NT2/D1 (cell line): ENCODE measurements at regions not wholly inside any gene's neighbourhood (a gene's known extent, or its start where the extent isn't known, plus 50 kb on each side); places are given as distances from the start of the nearest gene placed in this dataset.
"Not testable (repeated sequence)": the region's sequence is repeated elsewhere in the genome, so short reads cannot be mapped to it uniquely, and the experiment has no call there.

ENCODE experiments used
- DNase-seq: peaks from one replicate; pipeline ENCODE4 v3.0.0-alpha.2; 2011; ENCODE audit warnings: low read depth, low spot score
- H3K27me3 ChIP-seq: 2 replicates; pipeline ENCODE4 v1.6.0; 2011; ENCODE audit warnings: mild to moderate bottlenecking; ENCODE audit not compliant: insufficient read length, insufficient read depth
- H3K36me3 ChIP-seq: 2 replicates; pipeline ENCODE4 v1.6.1; 2011; ENCODE audit warnings: mild to moderate bottlenecking, low read length, mixed read lengths; ENCODE audit not compliant: insufficient read depth, insufficient read length
- H3K4me1 ChIP-seq: 2 replicates; pipeline ENCODE4 v1.5.1; 2011; ENCODE audit not compliant: insufficient read depth, insufficient read length
- H3K4me3 ChIP-seq: 2 replicates; pipeline ENCODE4 v1.5.1; 2011; ENCODE audit warnings: low read depth; ENCODE audit not compliant: insufficient read length
- H3K9ac ChIP-seq: 2 replicates; pipeline ENCODE4 v1.6.0; 2011; ENCODE audit warnings: low read depth; ENCODE audit not compliant: insufficient read length
- H3K9me3 ChIP-seq: 2 replicates; pipeline ENCODE4 v1.5.1; 2011; ENCODE audit warnings: mild to moderate bottlenecking, low read length; ENCODE audit not compliant: insufficient read depth
- SUZ12 ChIP-seq: IDR thresholded peaks from 2 replicates; pipeline ENCODE4 v1.6.1; 2011; ENCODE audit not compliant: insufficient read length, insufficient read depth; ENCODE audit errors: extremely low read depth
- YY1 ChIP-seq: IDR thresholded peaks from 2 replicates; pipeline ENCODE4 v1.6.1; 2011; ENCODE audit not compliant: insufficient read length, insufficient read depth
- ZNF274 ChIP-seq: IDR thresholded peaks from 2 replicates; pipeline ENCODE4 v1.6.1; 2011; ENCODE audit warnings: mild to moderate bottlenecking, low read depth, low read length

DNA sequence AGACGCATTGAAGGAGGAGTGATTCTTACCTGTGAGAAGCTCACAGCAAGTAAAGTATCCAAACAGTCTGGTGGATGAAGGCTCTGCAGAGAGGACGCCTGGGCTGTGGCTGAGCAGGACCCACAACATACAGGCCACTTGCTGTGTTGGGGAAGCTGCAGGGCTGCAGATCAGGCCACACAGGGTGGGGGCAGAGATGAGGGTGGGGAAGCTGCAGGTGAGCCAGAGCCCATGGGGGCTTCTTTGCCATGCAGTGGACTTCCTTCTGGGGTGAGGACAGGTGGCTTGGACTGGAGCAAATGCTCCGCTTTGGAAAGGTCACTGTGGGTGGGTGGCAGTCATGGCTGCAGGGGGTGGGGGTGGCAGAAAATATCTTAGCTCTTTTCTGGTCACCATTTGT is 214.8 kb downstream of the GLRX3 start:
- no peak for TF ChIP-seq YY1
- TF ChIP-seq ZNF274, result no peak
- TF ChIP-seq SUZ12, result no peak
- Histone ChIP-seq H3K27me3 (no peaks in the 10 kb centered on the region), H3K36me3 (no peaks in the 10 kb centered on the region), H3K4me1 (peaks cover 6% of the 10 kb centered on the region), H3K9me3 (peaks cover 12% of the 10 kb centered on the region; the same call in 1 of the 2 replicates), H3K9ac (no peak overlapping the region), H3K4me3 (no peak overlapping the region)
- DNase-seq, result no peak

DNA sequence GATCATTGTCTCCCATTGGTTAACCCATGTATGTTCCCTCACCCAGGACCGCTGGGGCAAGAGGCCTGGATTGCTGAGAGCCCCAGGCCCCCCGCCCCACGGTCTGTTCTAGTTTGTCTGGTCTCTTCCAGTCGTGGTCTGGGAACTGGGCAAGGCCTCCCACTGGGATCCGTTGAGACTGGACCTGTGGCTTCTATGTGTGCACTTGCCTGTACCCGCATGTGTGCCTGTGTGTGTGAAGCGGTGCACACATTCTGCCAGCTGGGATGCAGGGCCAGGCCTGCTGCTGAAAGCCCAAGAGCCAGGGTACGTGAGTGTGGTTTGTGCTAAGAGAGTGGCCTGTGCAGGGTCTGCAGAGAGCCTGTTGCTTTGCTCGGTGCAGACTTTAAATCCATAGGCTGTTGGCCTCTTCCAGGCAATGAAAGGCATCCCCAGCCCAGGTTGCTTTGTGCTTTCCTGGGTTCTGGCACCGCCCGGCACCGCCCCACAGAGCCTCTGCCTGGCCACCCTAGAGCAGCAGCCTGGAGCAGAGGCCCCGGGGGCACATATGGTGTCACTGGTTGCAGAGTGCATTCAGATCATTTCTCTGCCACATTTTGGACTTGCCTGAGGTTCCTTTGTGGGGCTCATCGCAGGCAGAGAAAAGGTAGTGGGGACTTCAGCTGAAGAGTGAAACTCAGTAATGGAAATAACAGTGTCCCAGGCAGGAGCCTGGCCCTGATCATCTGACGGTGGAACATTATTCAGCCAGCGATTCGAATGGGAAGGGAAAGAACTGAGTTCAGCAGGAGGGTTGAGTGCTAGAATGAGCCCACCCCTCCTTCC is 215.5 kb downstream of the GLRX3 start:
- Histone ChIP-seq H3K27me3 (no peaks in the 10 kb centered on the region), H3K9ac (no peak overlapping the region), H3K4me3 (no peak overlapping the region), H3K4me1 (peaks cover 6% of the 10 kb centered on the region), H3K36me3 (no peaks in the 10 kb centered on the region), H3K9me3 (peaks cover 12% of the 10 kb centered on the region; the same call in 1 of the 2 replicates)
- DNase-seq, result no peak
- TF ChIP-seq YY1 (no peak), ZNF274 (no peak)

- Histone ChIP-seq H3K9me3 (peaks cover 12% of the 10 kb centered on the region; the same call in 1 of the 2 replicates), H3K36me3 (no peaks in the 10 kb centered on the region), H3K27me3 (no peaks in the 10 kb centered on the region), H3K9ac (no peak overlapping the region), H3K4me3 (no peak overlapping the region), H3K4me1 (peaks cover 6% of the 10 kb centered on the region)
- no peak for TF ChIP-seq YY1
- no peak for TF ChIP-seq ZNF274
- no peak for DNase-seq
Observed at GRCh38 chr10:130352291-130352645, 216.1 kb downstream of the GLRX3 start.

- Histone ChIP-seq H3K27me3 (no peaks in the 10 kb centered on the region), H3K9me3 (peaks cover 12% of the 10 kb centered on the region; the same call in 1 of the 2 replicates), H3K36me3 (no peaks in the 10 kb centered on the region), H3K9ac (no peak overlapping the region), H3K4me3 (no peak overlapping the region), H3K4me1 (peaks cover 6% of the 10 kb centered on the region)
- no peak for DNase-seq
- TF ChIP-seq ZNF274 (no peak), SUZ12 (no peak), YY1 (no peak)
Observed at GRCh38 chr10:130353928-130354572, 217.9 kb downstream of the GLRX3 start.

GRCh38 chr10:130354573-130354954 is 218.4 kb downstream of the GLRX3 start:
- TF ChIP-seq YY1 (no peak), ZNF274 (no peak), SUZ12 (no peak)
- Histone ChIP-seq H3K9ac (no peak overlapping the region), H3K27me3 (no peaks in the 10 kb centered on the region), H3K4me1 (peaks cover 6% of the 10 kb centered on the region), H3K4me3 (no peak overlapping the region), H3K36me3 (no peaks in the 10 kb centered on the region), H3K9me3 (peaks cover 12% of the 10 kb centered on the region; the same call in 1 of the 2 replicates)
- DNase-seq, result no peak

DNA sequence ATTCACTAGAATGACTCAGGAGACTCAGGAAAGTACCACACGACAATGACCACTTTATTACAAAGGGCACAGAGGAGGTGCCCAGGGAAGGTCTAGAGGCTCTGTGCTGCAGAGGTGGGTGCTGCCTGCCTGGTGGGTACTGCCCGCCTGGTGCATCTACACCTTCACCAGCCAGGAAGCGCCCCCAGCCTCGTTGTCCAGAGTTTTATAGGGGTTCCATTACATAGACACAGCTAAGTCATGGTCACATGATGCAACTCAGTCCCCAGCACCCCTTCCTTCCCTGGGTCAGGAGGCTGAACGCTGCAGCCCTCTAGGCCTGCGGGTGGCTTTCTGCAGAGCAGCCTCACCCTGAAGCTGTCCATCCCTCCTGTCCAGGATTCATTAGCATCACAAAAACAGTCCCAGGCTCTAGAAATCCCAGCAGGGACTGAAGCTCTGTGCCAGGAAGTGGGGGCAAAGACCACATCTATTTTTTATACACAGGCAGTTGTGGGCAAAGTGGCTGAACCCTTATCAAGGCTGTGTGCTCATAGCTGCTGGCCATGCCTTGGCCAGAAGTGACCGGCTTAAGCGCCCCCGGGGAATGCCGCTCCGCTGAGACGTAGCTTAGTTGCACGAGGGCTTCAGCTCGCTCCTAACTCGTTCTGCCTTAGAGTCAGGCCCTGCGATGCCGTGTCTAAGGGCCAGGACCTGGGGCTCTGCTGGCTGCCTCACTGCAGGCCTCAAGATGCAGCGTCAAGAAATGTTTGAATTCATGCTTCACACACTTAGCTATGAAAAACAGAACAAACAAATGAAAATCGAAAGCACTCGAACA is 219.0 kb downstream of the GLRX3 start:
- H3K4me1 ChIP-seq, result peaks cover 6% of the 10 kb centered on the region
- H3K9me3 ChIP-seq, result peaks cover 8% of the 10 kb centered on the region; the same call in 1 of the 2 replicates
- no peaks in the 10 kb centered on the region for H3K36me3 ChIP-seq
- H3K27me3 ChIP-seq, result no peaks in the 10 kb centered on the region
- no peak overlapping the region for H3K9ac ChIP-seq
- TF ChIP-seq SUZ12, result no peak
- no peak for TF ChIP-seq YY1
- no peak for TF ChIP-seq ZNF274
- H3K4me3 ChIP-seq, result no peak overlapping the region
- DNase-seq, result no peak

DNA sequence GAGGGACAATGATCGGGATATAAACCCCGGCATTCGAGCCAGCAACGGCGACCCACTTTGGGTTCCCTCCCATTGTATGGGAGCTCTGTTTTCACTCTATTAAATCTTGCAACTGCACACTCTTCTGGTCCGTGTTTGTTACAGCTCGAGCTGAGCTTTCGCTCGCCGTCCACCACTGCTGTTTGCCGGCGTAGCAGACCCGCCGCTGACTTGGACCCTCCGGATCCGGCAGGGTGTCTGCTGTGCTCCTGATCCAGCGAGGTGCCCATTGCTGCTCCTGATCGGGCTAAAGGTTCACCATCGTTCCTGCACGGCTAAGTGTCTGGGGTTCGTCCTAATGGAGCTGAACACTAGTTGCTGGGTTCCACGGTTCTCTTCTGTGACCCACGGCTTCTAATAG is 220.2 kb downstream of the GLRX3 start:
- not testable (repeated sequence) for H3K27me3 ChIP-seq, H3K36me3 ChIP-seq, DNase-seq, H3K4me1 ChIP-seq, H3K9me3 ChIP-seq, H3K9ac ChIP-seq, H3K4me3 ChIP-seq
